Vagina (tissue), 2 donors: ENCODE measurements at regions not wholly inside any gene's neighbourhood (a gene's known extent, or its start where the extent isn't known, plus 50 kb on each side); places are given as distances from the start of the nearest gene placed in this dataset.

Experiments
- DNase-seq, 2 donors: peaks; one replicate each; pipeline ENCODE4 v3.0.0-alpha.2; 2017; ENCODE audit errors: extremely low spot score in 2 of 2
- H3K27ac ChIP-seq: fragments of 200-600 bp; sonication (generic); one replicate; pipeline ENCODE4 v1.5.1; 2019
- H3K27me3 ChIP-seq: fragments of 200-600 bp; sonication (generic); one replicate; pipeline ENCODE4 v1.5.1; 2019
- H3K36me3 ChIP-seq, 2 donors: fragments of 200-600 bp; sonication (generic); one replicate each; pipeline ENCODE4 v1.5.1; 2017 to 2019
- H3K4me1 ChIP-seq: fragments of 200-600 bp; sonication (generic); one replicate; pipeline ENCODE4 v1.5.1; 2019
- H3K4me3 ChIP-seq, 2 donors: fragments of 200-600 bp; sonication (generic); 1 replicate in 1 of 2; 2 replicates in 1 of 2; pipeline ENCODE4 v1.5.1; 2016 to 2019
- H3K9me3 ChIP-seq: fragments of 200-600 bp; sonication (generic); one replicate; pipeline ENCODE4 v1.5.1; 2019
- POLR2A ChIP-seq, 2 donors: fragments of 450-650 bp; IDR thresholded peaks; one replicate each; pipeline ENCODE4 v1.6.1; 2017; ENCODE audit warnings: antibody characterized with exemption in 2 of 2, mild to moderate bottlenecking in 2 of 2, moderate library complexity in 2 of 2
- POLR2AphosphoS5 ChIP-seq, 2 donors: sonication (generic); formaldehyde crosslinking; IDR thresholded peaks; one replicate each; pipeline ENCODE4 v1.9.0; 2017; ENCODE audit warnings: antibody characterized with exemption in 2 of 2, mild to moderate bottlenecking in 2 of 2, low read depth in 1 of 2; ENCODE audit not compliant: insufficient read depth in 1 of 2
- intact Hi-C: fragments of 100-400 bp; cut with DNase I; formaldehyde crosslinking; loops from one replicate; pipeline ENCODE4 v1.15.1; 2023
- TF ChIP-seq, protein P1 (sequence below), 3 experiments: fragments of 450-650 bp in 2 of 3; fragments of 200-600 bp in 1 of 3; sonication (generic) in 1 of 3; IDR thresholded peaks; one replicate each; pipeline ENCODE4 v1.5.1; 2017 to 2019; ENCODE audit warnings: antibody characterized with exemption in 3 of 3, mild to moderate bottlenecking in 2 of 3, moderate library complexity in 2 of 3

GRCh38 chr13:63161219-63161618 is 1745.6 kb upstream of the PCDH20 start:
- H3K36me3 ChIP-seq, result no peaks in the 10 kb centered on the region
- TF ChIP-seq, protein P1, sequence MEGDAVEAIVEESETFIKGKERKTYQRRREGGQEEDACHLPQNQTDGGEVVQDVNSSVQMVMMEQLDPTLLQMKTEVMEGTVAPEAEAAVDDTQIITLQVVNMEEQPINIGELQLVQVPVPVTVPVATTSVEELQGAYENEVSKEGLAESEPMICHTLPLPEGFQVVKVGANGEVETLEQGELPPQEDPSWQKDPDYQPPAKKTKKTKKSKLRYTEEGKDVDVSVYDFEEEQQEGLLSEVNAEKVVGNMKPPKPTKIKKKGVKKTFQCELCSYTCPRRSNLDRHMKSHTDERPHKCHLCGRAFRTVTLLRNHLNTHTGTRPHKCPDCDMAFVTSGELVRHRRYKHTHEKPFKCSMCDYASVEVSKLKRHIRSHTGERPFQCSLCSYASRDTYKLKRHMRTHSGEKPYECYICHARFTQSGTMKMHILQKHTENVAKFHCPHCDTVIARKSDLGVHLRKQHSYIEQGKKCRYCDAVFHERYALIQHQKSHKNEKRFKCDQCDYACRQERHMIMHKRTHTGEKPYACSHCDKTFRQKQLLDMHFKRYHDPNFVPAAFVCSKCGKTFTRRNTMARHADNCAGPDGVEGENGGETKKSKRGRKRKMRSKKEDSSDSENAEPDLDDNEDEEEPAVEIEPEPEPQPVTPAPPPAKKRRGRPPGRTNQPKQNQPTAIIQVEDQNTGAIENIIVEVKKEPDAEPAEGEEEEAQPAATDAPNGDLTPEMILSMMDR (IDR thresholded peaks at IDR 0.05), result no peak
- TF ChIP-seq POLR2A (IDR thresholded peaks at IDR 0.05) (no peak), POLR2AphosphoS5 (IDR thresholded peaks at IDR 0.05; ENCODE audit: insufficient read depth in 1 of 2, low read depth in 1 of 2) (no peak)
- no peaks in the 10 kb centered on the region for H3K9me3 ChIP-seq
- H3K4me3 ChIP-seq, result no peak overlapping the region
- DNase-seq, result no peak
- H3K27ac ChIP-seq, result no peak overlapping the region
- intact Hi-C loops, result no loop called here
- no peaks in the 10 kb centered on the region for H3K4me1 ChIP-seq
- H3K27me3 ChIP-seq, result no peaks in the 10 kb centered on the region

- TF ChIP-seq, protein P1 (IDR thresholded peaks at IDR 0.05), result no peak
- TF ChIP-seq POLR2AphosphoS5 (IDR thresholded peaks at IDR 0.05; ENCODE audit: insufficient read depth in 1 of 2, low read depth in 1 of 2) (no peak), POLR2A (IDR thresholded peaks at IDR 0.05) (no peak)
- Histone ChIP-seq H3K4me3 (no peak overlapping the region), H3K9me3 (no peaks in the 10 kb centered on the region), H3K4me1 (no peaks in the 10 kb centered on the region), H3K27ac (no peak overlapping the region), H3K27me3 (no peaks in the 10 kb centered on the region), H3K36me3 (no peaks in the 10 kb centered on the region)
- no peak for DNase-seq
- intact Hi-C loops, result no loop called here
Measured at GRCh38 chr13:63156816-63157215, 1741.2 kb upstream of the PCDH20 start.

GRCh38 chr13:63149375-63149774 is 1733.7 kb upstream of the PCDH20 start:
- H3K27ac ChIP-seq, result no peak overlapping the region
- no peaks in the 10 kb centered on the region for H3K9me3 ChIP-seq
- DNase-seq, result no peak
- intact Hi-C loops, result no loop called here
- no peak overlapping the region for H3K4me3 ChIP-seq
- no peaks in the 10 kb centered on the region for H3K36me3 ChIP-seq
- no peak for TF ChIP-seq POLR2AphosphoS5 (IDR thresholded peaks at IDR 0.05; ENCODE audit: insufficient read depth in 1 of 2, low read depth in 1 of 2)
- TF ChIP-seq, protein P1 (IDR thresholded peaks at IDR 0.05), result no peak
- TF ChIP-seq POLR2A (IDR thresholded peaks at IDR 0.05), result no peak
- no peaks in the 10 kb centered on the region for H3K4me1 ChIP-seq
- no peaks in the 10 kb centered on the region for H3K27me3 ChIP-seq

DNA sequence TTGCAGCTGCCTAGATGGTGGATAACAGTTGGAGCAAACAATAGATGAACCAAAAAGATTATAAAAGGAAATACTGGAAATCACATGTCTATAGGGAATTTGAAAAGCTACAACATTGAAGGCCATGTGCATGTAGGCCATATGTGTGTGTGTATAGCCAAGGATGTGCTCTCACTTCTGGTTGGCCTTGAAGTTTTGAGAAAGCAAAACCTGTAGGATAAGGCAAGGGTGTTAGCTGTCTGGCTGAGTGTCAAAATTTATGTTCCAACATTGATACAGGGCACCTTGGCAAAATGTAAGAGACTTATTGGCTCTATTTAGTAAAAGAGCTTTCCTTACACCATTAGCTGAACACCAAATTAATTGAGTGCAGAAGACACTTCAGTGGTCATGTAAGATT is 1723.6 kb upstream of the PCDH20 start:
- Histone ChIP-seq H3K27ac (no peak overlapping the region), H3K27me3 (no peaks in the 10 kb centered on the region), H3K4me1 (no peaks in the 10 kb centered on the region), H3K36me3 (no peaks in the 10 kb centered on the region), H3K9me3 (no peaks in the 10 kb centered on the region), H3K4me3 (no peak overlapping the region)
- DNase-seq, result no peak
- TF ChIP-seq POLR2A (IDR thresholded peaks at IDR 0.05) (no peak), POLR2AphosphoS5 (IDR thresholded peaks at IDR 0.05; ENCODE audit: insufficient read depth in 1 of 2, low read depth in 1 of 2) (no peak)
- TF ChIP-seq, protein P1 (IDR thresholded peaks at IDR 0.05), result no peak
- intact Hi-C loops, result no loop called here

- DNase-seq, result no peak
- intact Hi-C loops, result no loop called here
- no peaks in the 10 kb centered on the region for H3K36me3 ChIP-seq
Measured at GRCh38 chr13:63129995-63130394, 1714.3 kb upstream of the PCDH20 start.

More at GRCh38 chr13:63129995-63130394, 1714.3 kb upstream of the PCDH20 start:
- Histone ChIP-seq H3K9me3 (no peaks in the 10 kb centered on the region), H3K27ac (no peak overlapping the region), H3K4me1 (no peaks in the 10 kb centered on the region), H3K27me3 (no peaks in the 10 kb centered on the region), H3K4me3 (no peak overlapping the region)
- TF ChIP-seq, protein P1 (IDR thresholded peaks at IDR 0.05), result no peak
- TF ChIP-seq POLR2AphosphoS5 (IDR thresholded peaks at IDR 0.05; ENCODE audit: insufficient read depth in 1 of 2, low read depth in 1 of 2) (no peak), POLR2A (IDR thresholded peaks at IDR 0.05) (no peak)
